Thoracic aorta (tissue), 2 donors: ENCODE measurements at regions not wholly inside any gene's neighbourhood (a gene's known extent, or its start where the extent isn't known, plus 50 kb on each side); places are given as distances from the start of the nearest gene placed in this dataset.

Experiments
- ATAC-seq: fragments of 150-250 bp; one replicate; pipeline ENCODE4 v1.8.0; 2017; ENCODE audit warnings: low read depth; ENCODE audit not compliant: insufficient number of reproducible peaks, low FRiP score
- DNase-seq: peaks from one replicate; pipeline ENCODE4 v3.0.0-alpha.2; 2020; ENCODE audit warnings: low spot score
- H3K27ac ChIP-seq, 2 donors: fragments of 200-600 bp; sonication (generic); 1 replicate in 1 of 2; 2 replicates in 1 of 2; pipeline ENCODE4 v1.5.1; 2016; ENCODE audit warnings: mild to moderate bottlenecking in 2 of 2, moderate library complexity in 2 of 2
- H3K27me3 ChIP-seq: fragments of 200-600 bp; sonication (generic); replicated peaks from 2 replicates; pipeline ENCODE4 v1.6.0; 2016; ENCODE audit warnings: mild to moderate bottlenecking; ENCODE audit not compliant: insufficient read depth
- H3K36me3 ChIP-seq: fragments of 200-600 bp; sonication (generic); one replicate; pipeline ENCODE4 v1.5.1; 2016
- H3K4me1 ChIP-seq, 2 donors: fragments of 200-600 bp; sonication (generic); 1 replicate in 1 of 2; 2 replicates in 1 of 2; pipeline versions ENCODE4 v1.5.1 to v1.6.0; 2016; ENCODE audit warnings: low read depth in 2 of 2, mild to moderate bottlenecking in 1 of 2; ENCODE audit not compliant: control insufficient read depth in 1 of 2
- H3K4me3 ChIP-seq: fragments of 200-600 bp; sonication (generic); 2 replicates; pipeline ENCODE4 v1.5.1; 2016; ENCODE audit warnings: mild to moderate bottlenecking
- H3K9me3 ChIP-seq: fragments of 200-600 bp; sonication (generic); 2 replicates; pipeline ENCODE4 v1.5.1; 2016
- TF ChIP-seq, protein P1 (sequence below): fragments of 200-600 bp; sonication (generic); IDR thresholded peaks from one replicate; pipeline ENCODE4 v1.5.1; 2019; ENCODE audit warnings: antibody characterized with exemption

- no peaks in the 10 kb centered on the region for H3K4me1 ChIP-seq
- H3K27me3 ChIP-seq = no peaks in the 10 kb centered on the region
- H3K4me3 ChIP-seq = no peak overlapping the region
- DNase-seq (no peak), ATAC-seq (no peak)
- no peaks in the 10 kb centered on the region for H3K9me3 ChIP-seq
- TF ChIP-seq, protein P1, sequence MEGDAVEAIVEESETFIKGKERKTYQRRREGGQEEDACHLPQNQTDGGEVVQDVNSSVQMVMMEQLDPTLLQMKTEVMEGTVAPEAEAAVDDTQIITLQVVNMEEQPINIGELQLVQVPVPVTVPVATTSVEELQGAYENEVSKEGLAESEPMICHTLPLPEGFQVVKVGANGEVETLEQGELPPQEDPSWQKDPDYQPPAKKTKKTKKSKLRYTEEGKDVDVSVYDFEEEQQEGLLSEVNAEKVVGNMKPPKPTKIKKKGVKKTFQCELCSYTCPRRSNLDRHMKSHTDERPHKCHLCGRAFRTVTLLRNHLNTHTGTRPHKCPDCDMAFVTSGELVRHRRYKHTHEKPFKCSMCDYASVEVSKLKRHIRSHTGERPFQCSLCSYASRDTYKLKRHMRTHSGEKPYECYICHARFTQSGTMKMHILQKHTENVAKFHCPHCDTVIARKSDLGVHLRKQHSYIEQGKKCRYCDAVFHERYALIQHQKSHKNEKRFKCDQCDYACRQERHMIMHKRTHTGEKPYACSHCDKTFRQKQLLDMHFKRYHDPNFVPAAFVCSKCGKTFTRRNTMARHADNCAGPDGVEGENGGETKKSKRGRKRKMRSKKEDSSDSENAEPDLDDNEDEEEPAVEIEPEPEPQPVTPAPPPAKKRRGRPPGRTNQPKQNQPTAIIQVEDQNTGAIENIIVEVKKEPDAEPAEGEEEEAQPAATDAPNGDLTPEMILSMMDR = no peak
- no peak overlapping the region for H3K27ac ChIP-seq
- H3K36me3 ChIP-seq = no peaks in the 10 kb centered on the region
Measured at GRCh38 chr10:35723992-35724391, 81.9 kb upstream of the FZD8 start.

- H3K27ac ChIP-seq = no peak overlapping the region
- H3K27me3 ChIP-seq = no peaks in the 10 kb centered on the region
- H3K4me3 ChIP-seq = no peak overlapping the region
- DNase-seq = no peak
- H3K36me3 ChIP-seq = no peaks in the 10 kb centered on the region
- H3K9me3 ChIP-seq = no peaks in the 10 kb centered on the region
- ATAC-seq = no peak
- TF ChIP-seq, protein P1 = no peak
- no peaks in the 10 kb centered on the region for H3K4me1 ChIP-seq
Measured at GRCh38 chr10:35723059-35723458, 81.0 kb upstream of the FZD8 start.

DNA sequence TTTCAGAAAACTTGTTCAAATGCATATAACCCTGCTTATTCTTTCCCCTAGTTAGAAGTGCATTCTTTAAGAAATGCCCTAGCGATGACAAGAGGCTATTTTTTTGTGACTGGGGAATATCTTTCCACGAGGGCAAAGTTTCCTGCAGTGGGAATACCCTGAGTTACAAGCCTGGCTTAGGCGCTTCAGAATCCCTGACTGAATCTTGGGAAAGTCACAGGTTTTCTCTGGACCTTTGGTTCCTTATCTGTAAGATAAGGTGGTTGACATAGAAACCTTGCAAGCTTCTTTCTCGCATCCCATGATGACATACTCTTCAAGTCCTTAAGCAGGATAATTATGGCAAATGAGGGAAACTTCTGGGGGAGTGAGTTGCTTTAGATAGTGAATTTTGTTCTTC is 80.5 kb upstream of the FZD8 start:
- ATAC-seq (no peak), DNase-seq (no peak)
- H3K4me3 ChIP-seq = no peak overlapping the region
- H3K4me1 ChIP-seq = no peaks in the 10 kb centered on the region
- H3K27ac ChIP-seq = no peak overlapping the region
- TF ChIP-seq, protein P1 = no peak
- H3K36me3 ChIP-seq = no peaks in the 10 kb centered on the region
- H3K27me3 ChIP-seq = no peaks in the 10 kb centered on the region
- no peaks in the 10 kb centered on the region for H3K9me3 ChIP-seq

GRCh38 chr10:35722226-35722625 is 80.1 kb upstream of the FZD8 start:
- TF ChIP-seq, protein P1 = no peak
- Histone ChIP-seq H3K27ac (no peak overlapping the region), H3K36me3 (no peaks in the 10 kb centered on the region), H3K27me3 (no peaks in the 10 kb centered on the region), H3K4me3 (no peak overlapping the region), H3K4me1 (no peaks in the 10 kb centered on the region), H3K9me3 (no peaks in the 10 kb centered on the region)
- DNase-seq (no peak), ATAC-seq (no peak)

GRCh38 chr10:35720366-35720765 is 78.3 kb upstream of the FZD8 start:
- TF ChIP-seq, protein P1 = no peak
- H3K9me3 ChIP-seq = no peaks in the 10 kb centered on the region
- H3K36me3 ChIP-seq = no peaks in the 10 kb centered on the region
- H3K27me3 ChIP-seq = no peaks in the 10 kb centered on the region
- H3K27ac ChIP-seq = no peak overlapping the region
- DNase-seq = no peak
- H3K4me3 ChIP-seq = no peak overlapping the region
- no peak for ATAC-seq
- no peaks in the 10 kb centered on the region for H3K4me1 ChIP-seq
